NCI-H128 (cell line): ENCODE measurements at regions not wholly inside any gene's neighbourhood (a gene's known extent, or its start where the extent isn't known, plus 50 kb on each side); places are given as distances from the start of the nearest gene placed in this dataset.
"Not testable (repeated sequence)": the region's sequence is repeated elsewhere in the genome, so short reads cannot be mapped to it uniquely, and the experiment has no call there.

Experiments
- DNase-seq: peaks from one replicate; lab custom pipeline; 2025; ENCODE audit not compliant: unreplicated experiment; lab: John Stamatoyannopoulos, UW

GRCh38 chr20:47980336-47981177, 195.3 kb upstream of the SULF2 start:
- no peak for DNase-seq

- DNase-seq = not testable (repeated sequence)
Measured at GRCh38 chr20:47979361-47980095, 194.2 kb upstream of the SULF2 start.

DNA sequence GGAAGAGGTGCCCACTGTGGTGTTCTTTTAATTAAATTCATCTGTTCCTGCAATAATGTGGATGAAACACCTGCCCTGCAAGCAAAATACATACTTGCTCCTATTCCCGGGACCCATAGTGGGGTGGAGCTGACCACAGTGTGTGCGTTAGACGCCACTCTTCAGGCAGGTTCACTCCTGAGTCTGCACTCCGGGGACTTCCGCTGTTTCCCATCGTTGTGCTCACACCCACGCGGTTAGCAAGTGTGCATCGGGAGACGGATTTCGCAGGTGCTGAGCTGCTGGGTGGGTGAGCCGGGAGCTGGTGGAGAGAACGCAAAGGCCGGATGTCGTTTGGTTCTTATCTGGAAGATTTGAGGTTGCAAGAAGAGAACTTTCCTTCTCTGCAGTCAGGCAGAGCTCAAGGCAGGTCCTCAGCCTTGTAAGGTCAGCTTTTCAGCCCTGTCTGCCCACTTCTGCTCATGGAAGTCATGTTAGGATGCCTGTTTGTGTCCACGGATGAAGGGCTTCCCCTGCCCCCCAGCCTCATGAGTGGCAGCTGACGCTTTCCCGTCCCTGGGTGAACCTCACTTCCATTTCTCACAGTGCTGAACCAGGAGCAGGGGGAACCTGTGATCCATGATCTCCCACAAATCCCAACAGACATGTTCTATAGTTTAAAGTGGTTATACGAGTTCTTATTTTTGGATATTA, 193.3 kb upstream of the SULF2 start:
- not testable (repeated sequence) for DNase-seq

DNA sequence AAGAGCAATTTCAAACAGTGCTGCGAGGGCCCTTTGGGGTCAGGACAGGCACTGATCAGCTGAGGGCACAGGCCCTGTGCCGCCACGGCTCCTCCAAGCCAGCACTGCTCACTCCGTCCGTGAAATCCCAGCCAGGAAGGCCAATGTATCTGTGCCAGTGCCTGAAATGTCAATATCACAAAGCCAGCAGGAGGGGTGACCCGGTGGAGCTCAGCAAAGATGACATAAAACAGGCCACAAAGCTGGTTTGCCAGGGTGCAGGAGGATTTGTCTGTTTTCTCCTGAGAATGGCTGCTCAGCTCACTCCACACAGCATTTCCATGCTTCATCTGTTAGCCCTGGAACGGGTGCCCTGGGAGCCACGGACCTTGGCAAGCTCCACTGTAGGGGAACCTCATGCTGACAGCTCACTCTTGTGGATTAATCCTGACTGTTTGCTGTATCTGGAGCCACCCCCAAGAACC, 192.5 kb upstream of the SULF2 start:
- DNase-seq = not testable (repeated sequence)

GRCh38 chr20:47977017-47977788, 191.9 kb upstream of the SULF2 start:
- not testable (repeated sequence) for DNase-seq

GRCh38 chr20:47974234-47974878, 189.1 kb upstream of the SULF2 start:
- DNase-seq = no peak

DNA sequence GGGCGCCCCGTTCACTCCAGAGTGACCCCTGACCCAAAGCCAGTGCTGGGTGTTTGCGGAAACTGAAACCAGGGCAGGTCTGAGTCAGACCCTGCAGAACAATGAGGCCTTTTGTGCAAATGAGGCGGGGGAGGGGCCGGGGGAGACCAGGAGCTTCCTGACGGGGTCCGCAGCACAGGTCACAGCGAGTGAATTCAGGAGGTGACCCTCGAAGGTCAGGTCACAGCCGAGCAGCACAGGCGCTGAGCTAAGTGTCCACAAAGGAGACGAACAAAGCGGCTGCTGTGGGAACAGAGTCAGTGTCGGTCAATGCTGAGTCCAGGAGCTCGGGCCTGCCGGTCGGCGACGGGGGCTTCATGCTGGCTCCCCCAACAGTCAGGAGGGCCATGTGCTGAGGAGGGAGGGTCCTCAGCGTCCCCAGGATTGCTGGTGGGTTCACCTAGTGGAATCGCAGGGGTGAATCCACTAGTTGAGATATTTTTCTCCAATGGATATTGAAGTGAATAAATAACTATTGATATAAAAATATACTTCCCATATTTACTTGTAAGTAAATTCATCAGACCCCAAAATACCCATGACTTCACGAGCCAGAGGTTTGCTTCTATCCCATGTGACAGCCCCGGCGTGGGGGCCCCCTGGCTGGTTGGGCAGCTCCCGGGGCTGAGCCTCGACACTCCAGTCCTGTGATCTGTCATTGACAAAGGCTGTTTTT, 188.4 kb upstream of the SULF2 start:
- no peak for DNase-seq

DNA sequence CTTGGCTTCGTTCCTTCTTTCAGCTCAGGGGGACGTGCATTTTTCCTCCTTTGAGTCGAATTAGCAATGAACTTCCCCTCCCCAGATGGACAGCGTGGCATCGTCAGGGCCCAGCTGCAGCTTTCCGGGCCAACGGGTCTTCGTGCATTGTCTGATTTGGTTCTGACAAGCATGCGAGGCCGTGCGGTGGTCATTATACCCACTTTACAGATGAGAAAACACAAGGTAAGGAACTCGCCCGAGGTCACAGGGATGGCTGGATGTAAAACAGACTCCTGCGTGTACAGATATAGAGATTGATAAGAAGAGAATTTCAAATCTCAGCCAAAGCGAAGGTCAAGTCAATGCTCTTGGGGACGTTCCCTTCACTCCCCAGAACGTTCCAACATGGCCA, 187.6 kb upstream of the SULF2 start:
- DNase-seq = no peak

- DNase-seq = not testable (repeated sequence)
Measured at GRCh38 chr20:47972297-47972915, 187.1 kb upstream of the SULF2 start.

- no peak for DNase-seq
Measured at GRCh38 chr20:47971058-47971791, 185.9 kb upstream of the SULF2 start.

- DNase-seq = no peak
Measured at GRCh38 chr20:47970282-47970903, 185.1 kb upstream of the SULF2 start.

GRCh38 chr20:47969426-47969825, 184.1 kb upstream of the SULF2 start:
- no peak for DNase-seq

DNA sequence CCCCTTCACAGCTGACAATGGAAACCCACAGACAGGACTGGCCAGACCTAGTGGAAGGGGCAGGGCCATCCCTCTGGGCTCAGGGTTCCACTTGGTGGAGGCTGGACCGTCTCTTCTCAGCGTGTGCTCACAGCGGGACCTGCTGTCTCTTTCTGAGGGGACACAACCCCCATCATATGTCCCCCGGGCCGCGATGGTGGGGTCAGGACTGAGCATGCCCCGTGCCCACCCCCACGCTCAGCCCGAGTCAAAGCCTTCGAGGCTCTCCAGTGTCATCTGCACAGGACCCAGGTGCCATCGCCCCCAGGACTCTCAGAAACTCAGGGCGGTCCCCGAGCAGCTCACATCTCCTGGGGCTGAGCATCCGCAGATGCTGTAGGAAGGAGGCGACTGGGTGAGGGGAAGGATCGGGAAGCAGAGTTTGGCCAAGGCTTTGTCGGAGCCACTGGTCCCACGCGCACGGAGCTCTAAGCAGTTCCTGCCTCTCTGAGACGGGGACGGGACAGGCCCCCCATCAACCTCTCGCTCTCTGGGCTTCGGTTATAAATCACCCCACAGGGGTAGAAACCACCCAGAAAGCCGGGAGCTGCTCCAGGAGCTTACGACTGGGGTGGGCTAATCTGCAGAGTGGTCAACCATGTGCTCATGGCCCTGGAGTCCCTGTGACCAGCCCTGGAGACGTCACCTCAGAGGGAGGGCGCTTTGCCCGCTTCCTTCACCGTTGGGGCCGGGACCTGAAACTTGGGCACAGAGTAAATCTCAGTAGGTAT, 183.4 kb upstream of the SULF2 start:
- DNase-seq = no peak

- no peak for DNase-seq
Measured at GRCh38 chr20:47964149-47964548, 178.9 kb upstream of the SULF2 start.

DNA sequence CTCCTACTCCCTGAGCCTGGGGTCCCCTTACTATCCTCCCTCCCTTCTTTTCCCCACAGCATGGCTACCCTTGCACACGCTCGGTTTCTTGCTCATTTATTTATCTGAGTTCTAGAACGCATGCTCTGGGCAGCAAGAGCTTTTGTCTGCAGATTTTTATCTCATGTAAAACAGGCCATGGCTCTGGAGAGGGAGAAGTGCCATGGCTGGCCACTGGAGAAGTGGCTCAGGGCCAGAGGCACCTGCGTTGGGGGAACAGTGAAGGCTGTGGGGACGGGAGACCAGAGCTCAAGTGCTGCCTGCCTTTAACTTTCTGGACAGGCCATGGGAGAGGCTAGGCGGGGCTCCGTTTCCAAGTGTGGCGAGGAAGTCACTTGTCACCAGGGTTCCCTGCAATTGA, 177.7 kb upstream of the SULF2 start:
- no peak for DNase-seq

- no peak for DNase-seq
Measured at GRCh38 chr20:47962286-47962963, 177.1 kb upstream of the SULF2 start.
